ENCODE measurements at regions not wholly inside any gene's neighbourhood (a gene's known extent, or its start where the extent isn't known, plus 50 kb on each side); places are given as distances from the start of the nearest gene placed in this dataset.

DNA sequence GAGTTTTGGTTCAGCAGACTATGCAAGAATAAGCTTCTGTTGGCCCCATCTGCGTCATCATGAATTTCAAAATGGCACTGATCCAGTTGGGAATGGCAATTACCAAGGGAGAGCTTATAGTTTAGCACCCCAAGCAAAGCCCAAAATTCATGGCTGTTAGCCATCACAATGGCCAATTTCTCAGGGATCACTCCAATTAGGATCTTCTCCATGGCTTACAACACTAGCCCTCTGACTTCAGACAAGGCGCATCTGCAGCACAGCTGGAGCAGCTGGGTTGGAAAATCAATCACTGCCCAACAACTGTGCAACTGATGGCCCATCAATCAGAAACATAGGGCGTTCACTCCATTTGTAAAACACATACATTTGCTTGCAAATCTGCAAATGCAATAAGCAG, 273.6 kb downstream of the SRBD1 start:
- H3K9me3 ChIP-seq (ENCODE audit: control insufficient read depth, low read depth, low read length) = no peaks in the 10 kb centered on the region
- H3K9ac ChIP-seq (ENCODE audit: low read length) = no peak overlapping the region
- H3K4me3 ChIP-seq (ENCODE audit: low read length) = no peak overlapping the region
- H3K4me1 ChIP-seq (ENCODE audit: control insufficient read depth, low read depth, low read length) = no peaks in the 10 kb centered on the region
- H3K27me3 ChIP-seq (ENCODE audit: control insufficient read depth, insufficient read depth, low read length) = no peaks in the 10 kb centered on the region
- no peaks in the 10 kb centered on the region for H3K36me3 ChIP-seq (ENCODE audit: control insufficient read depth, low read depth, low read length)
- H3K27ac ChIP-seq (ENCODE audit: low read length) = no peak overlapping the region

- no peak overlapping the region for H3K4me3 ChIP-seq (ENCODE audit: low read length)
- peaks cover 5% of the 10 kb centered on the region for H3K4me1 ChIP-seq (ENCODE audit: control insufficient read depth, low read depth, low read length)
- no peaks in the 10 kb centered on the region for H3K36me3 ChIP-seq (ENCODE audit: control insufficient read depth, low read depth, low read length)
- H3K27me3 ChIP-seq (ENCODE audit: control insufficient read depth, insufficient read depth, low read length) = no peaks in the 10 kb centered on the region
- no peak overlapping the region for H3K9ac ChIP-seq (ENCODE audit: low read length)
- H3K27ac ChIP-seq (ENCODE audit: low read length) = no peak overlapping the region
- H3K9me3 ChIP-seq (ENCODE audit: control insufficient read depth, low read depth, low read length) = no peaks in the 10 kb centered on the region
Measured at GRCh38 chr2:45334205-45334604, 276.9 kb downstream of the SRBD1 start.

- no peaks in the 10 kb centered on the region for H3K9me3 ChIP-seq (ENCODE audit: control insufficient read depth, low read depth, low read length)
- H3K4me1 ChIP-seq (ENCODE audit: control insufficient read depth, low read depth, low read length) = peaks cover 5% of the 10 kb centered on the region
- H3K27me3 ChIP-seq (ENCODE audit: control insufficient read depth, insufficient read depth, low read length) = no peaks in the 10 kb centered on the region
- H3K36me3 ChIP-seq (ENCODE audit: control insufficient read depth, low read depth, low read length) = no peaks in the 10 kb centered on the region
- H3K9ac ChIP-seq (ENCODE audit: low read length) = no peak overlapping the region
- no peak overlapping the region for H3K4me3 ChIP-seq (ENCODE audit: low read length)
- no peak overlapping the region for H3K27ac ChIP-seq (ENCODE audit: low read length)
Measured at GRCh38 chr2:45332567-45332966, 278.5 kb downstream of the SRBD1 start.

GRCh38 chr2:45332094-45332493, 279.0 kb downstream of the SRBD1 start:
- Histone ChIP-seq H3K4me3 (ENCODE audit: low read length) (no peak overlapping the region), H3K27ac (ENCODE audit: low read length) (no peak overlapping the region), H3K9me3 (ENCODE audit: control insufficient read depth, low read depth, low read length) (no peaks in the 10 kb centered on the region), H3K4me1 (ENCODE audit: control insufficient read depth, low read depth, low read length) (peaks cover 5% of the 10 kb centered on the region), H3K27me3 (ENCODE audit: control insufficient read depth, insufficient read depth, low read length) (no peaks in the 10 kb centered on the region), H3K36me3 (ENCODE audit: control insufficient read depth, low read depth, low read length) (no peaks in the 10 kb centered on the region), H3K9ac (ENCODE audit: low read length) (no peak overlapping the region)

DNA sequence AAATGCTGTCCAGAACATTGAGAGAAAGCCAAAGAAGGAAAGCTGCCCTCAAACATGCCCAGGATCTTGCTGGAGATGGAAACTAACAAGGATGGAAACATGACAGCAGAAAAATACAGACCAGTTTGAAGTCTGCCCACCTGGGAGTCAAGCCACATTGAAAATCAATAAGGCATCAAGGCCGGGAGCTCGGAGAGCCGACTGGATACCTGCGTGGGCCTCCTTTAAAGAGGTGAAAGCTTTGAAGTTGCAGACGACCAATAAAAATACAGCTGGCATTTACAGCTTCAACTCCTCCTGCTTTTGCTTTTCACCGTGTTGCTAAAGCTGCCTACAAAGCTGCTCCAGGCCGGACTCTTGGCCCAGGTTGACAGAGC, 279.7 kb downstream of the SRBD1 start:
- H3K36me3 ChIP-seq (ENCODE audit: control insufficient read depth, low read depth, low read length) = no peaks in the 10 kb centered on the region
- H3K27me3 ChIP-seq (ENCODE audit: control insufficient read depth, insufficient read depth, low read length) = no peaks in the 10 kb centered on the region
- peaks cover 5% of the 10 kb centered on the region for H3K4me1 ChIP-seq (ENCODE audit: control insufficient read depth, low read depth, low read length)
- no peak overlapping the region for H3K4me3 ChIP-seq (ENCODE audit: low read length)
- no peak overlapping the region for H3K9ac ChIP-seq (ENCODE audit: low read length)
- H3K9me3 ChIP-seq (ENCODE audit: control insufficient read depth, low read depth, low read length) = no peaks in the 10 kb centered on the region
- H3K27ac ChIP-seq (ENCODE audit: low read length) = no peak overlapping the region

DNA sequence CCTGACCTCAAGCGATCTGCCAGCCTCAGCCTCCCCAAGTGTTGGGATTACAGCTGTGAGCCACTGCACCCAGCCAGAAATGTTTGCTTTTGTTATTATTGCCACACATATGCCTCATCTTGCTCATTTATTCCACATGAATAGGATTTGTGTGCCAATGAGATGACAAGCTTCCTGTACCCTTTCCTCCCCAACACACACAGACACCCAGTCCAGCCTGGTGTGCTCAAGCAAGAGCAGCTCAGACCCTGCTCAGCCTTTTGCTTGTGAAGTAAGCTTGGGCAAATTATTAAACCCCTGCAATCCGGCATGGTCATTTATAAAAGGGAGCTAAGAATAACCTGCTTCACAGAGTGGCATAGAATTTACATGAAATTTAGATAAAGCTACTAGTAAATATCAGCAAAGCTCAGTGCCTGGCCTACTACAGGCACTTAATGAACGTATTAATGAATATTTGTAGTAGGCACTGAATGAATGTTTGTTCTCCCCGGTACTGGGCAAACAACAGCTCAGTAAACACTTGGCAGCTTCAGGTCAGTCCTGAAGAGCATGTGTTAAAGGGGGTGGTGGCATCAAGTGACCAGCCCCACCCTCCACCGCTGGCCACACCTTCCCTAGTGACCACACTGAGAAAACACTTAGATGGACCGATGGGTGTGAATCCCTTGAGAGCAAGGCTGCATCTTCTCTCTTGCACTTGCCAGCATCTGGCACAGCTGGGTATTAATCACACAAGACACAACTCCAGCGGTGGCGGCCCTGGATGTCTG, 280.2 kb downstream of the SRBD1 start:
- Histone ChIP-seq H3K36me3 (ENCODE audit: control insufficient read depth, low read depth, low read length) (no peaks in the 10 kb centered on the region), H3K4me1 (ENCODE audit: control insufficient read depth, low read depth, low read length) (peaks cover 5% of the 10 kb centered on the region), H3K9me3 (ENCODE audit: control insufficient read depth, low read depth, low read length) (no peaks in the 10 kb centered on the region), H3K27me3 (ENCODE audit: control insufficient read depth, insufficient read depth, low read length) (no peaks in the 10 kb centered on the region), H3K9ac (ENCODE audit: low read length) (no peak overlapping the region), H3K4me3 (ENCODE audit: low read length) (no peak overlapping the region), H3K27ac (ENCODE audit: low read length) (no peak overlapping the region)

GRCh38 chr2:45330108-45330507, 281.0 kb downstream of the SRBD1 start:
- Histone ChIP-seq H3K9me3 (ENCODE audit: control insufficient read depth, low read depth, low read length) (no peaks in the 10 kb centered on the region), H3K36me3 (ENCODE audit: control insufficient read depth, low read depth, low read length) (no peaks in the 10 kb centered on the region), H3K27me3 (ENCODE audit: control insufficient read depth, insufficient read depth, low read length) (no peaks in the 10 kb centered on the region), H3K4me1 (ENCODE audit: control insufficient read depth, low read depth, low read length) (peaks cover 5% of the 10 kb centered on the region), H3K4me3 (ENCODE audit: low read length) (no peak overlapping the region), H3K9ac (ENCODE audit: low read length) (no peak overlapping the region), H3K27ac (ENCODE audit: low read length) (no peak overlapping the region)

- Histone ChIP-seq H3K9me3 (ENCODE audit: control insufficient read depth, low read depth, low read length) (no peaks in the 10 kb centered on the region), H3K9ac (ENCODE audit: low read length) (no peak overlapping the region), H3K27ac (ENCODE audit: low read length) (no peak overlapping the region), H3K4me3 (ENCODE audit: low read length) (no peak overlapping the region), H3K36me3 (ENCODE audit: control insufficient read depth, low read depth, low read length) (no peaks in the 10 kb centered on the region), H3K4me1 (ENCODE audit: control insufficient read depth, low read depth, low read length) (peaks cover 5% of the 10 kb centered on the region), H3K27me3 (ENCODE audit: control insufficient read depth, insufficient read depth, low read length) (no peaks in the 10 kb centered on the region)
Measured at GRCh38 chr2:45329045-45329677, 281.9 kb downstream of the SRBD1 start.

GRCh38 chr2:45328264-45328870, 282.7 kb downstream of the SRBD1 start:
- no peak overlapping the region for H3K27ac ChIP-seq (ENCODE audit: low read length)
- no peaks in the 10 kb centered on the region for H3K36me3 ChIP-seq (ENCODE audit: control insufficient read depth, low read depth, low read length)
- H3K9ac ChIP-seq (ENCODE audit: low read length) = no peak overlapping the region
- H3K27me3 ChIP-seq (ENCODE audit: control insufficient read depth, insufficient read depth, low read length) = no peaks in the 10 kb centered on the region
- H3K4me1 ChIP-seq (ENCODE audit: control insufficient read depth, low read depth, low read length) = peaks cover 5% of the 10 kb centered on the region
- H3K9me3 ChIP-seq (ENCODE audit: control insufficient read depth, low read depth, low read length) = peaks cover 4% of the 10 kb centered on the region
- no peak overlapping the region for H3K4me3 ChIP-seq (ENCODE audit: low read length)

DNA sequence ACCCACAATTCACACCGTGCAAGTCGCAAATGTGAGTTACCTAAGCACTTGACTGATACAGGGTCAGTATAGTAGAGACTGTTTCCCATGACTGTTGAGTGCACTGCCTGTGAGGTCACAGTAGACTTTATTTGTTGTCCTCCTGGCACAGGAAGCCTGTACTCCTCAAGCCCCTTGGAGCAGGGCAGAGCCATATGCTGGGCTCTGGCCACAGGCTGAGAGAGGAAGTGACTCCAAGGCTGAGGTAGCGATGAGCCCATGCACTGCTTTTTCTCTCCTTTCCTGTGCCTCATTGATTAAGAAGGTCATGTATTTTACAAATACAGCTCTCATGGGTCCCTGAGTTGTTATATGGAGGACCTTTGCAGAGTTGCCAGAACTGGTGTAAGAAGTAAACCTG, 287.7 kb downstream of the SRBD1 start:
- Histone ChIP-seq H3K27me3 (ENCODE audit: control insufficient read depth, insufficient read depth, low read length) (no peaks in the 10 kb centered on the region), H3K4me3 (ENCODE audit: low read length) (no peak overlapping the region), H3K36me3 (ENCODE audit: control insufficient read depth, low read depth, low read length) (no peaks in the 10 kb centered on the region), H3K9me3 (ENCODE audit: control insufficient read depth, low read depth, low read length) (peaks cover 4% of the 10 kb centered on the region), H3K9ac (ENCODE audit: low read length) (no peak overlapping the region), H3K27ac (ENCODE audit: low read length) (no peak overlapping the region), H3K4me1 (ENCODE audit: control insufficient read depth, low read depth, low read length) (no peaks in the 10 kb centered on the region)

GRCh38 chr2:45320956-45321355, 290.1 kb downstream of the SRBD1 start:
- Histone ChIP-seq H3K9ac (ENCODE audit: low read length) (no peak overlapping the region), H3K27ac (ENCODE audit: low read length) (no peak overlapping the region), H3K27me3 (ENCODE audit: control insufficient read depth, insufficient read depth, low read length) (no peaks in the 10 kb centered on the region), H3K4me1 (ENCODE audit: control insufficient read depth, low read depth, low read length) (no peaks in the 10 kb centered on the region), H3K4me3 (ENCODE audit: low read length) (no peak overlapping the region), H3K36me3 (ENCODE audit: control insufficient read depth, low read depth, low read length) (no peaks in the 10 kb centered on the region), H3K9me3 (ENCODE audit: control insufficient read depth, low read depth, low read length) (peaks cover 4% of the 10 kb centered on the region)
